Astrocyte (in vitro differentiated cells and primary cell): ENCODE measurements at regions not wholly inside any gene's neighbourhood (a gene's known extent, or its start where the extent isn't known, plus 50 kb on each side); places are given as distances from the start of the nearest gene placed in this dataset.

Experiments used
- DNase-seq: peaks from one replicate; pipeline ENCODE4 v3.0.0-alpha.2; 2010; ENCODE audit warnings: low read depth
- FAIRE-seq: peaks from 2 replicates; lab custom pipeline; 2011; peaks lifted over from hg19 to GRCh38; lab: Jason Lieb, UNC
- H2AFZ ChIP-seq: 2 replicates; pipeline ENCODE4 v1.6.0; 2012; ENCODE audit warnings: low read depth, low read length, inconsistent platforms
- H3K27ac ChIP-seq: 2 replicates; pipeline ENCODE4 v1.5.1; 2011; ENCODE audit warnings: low read depth, low read length, inconsistent platforms
- H3K27me3 ChIP-seq: 2 replicates; pipeline ENCODE4 v1.6.0; 2011; ENCODE audit warnings: low read length, inconsistent platforms; ENCODE audit not compliant: insufficient read depth
- H3K36me3 ChIP-seq: 2 replicates; pipeline ENCODE4 v1.5.1; 2011; ENCODE audit warnings: low read length, inconsistent platforms; ENCODE audit not compliant: insufficient read depth
- H3K4me1 ChIP-seq: 2 replicates; pipeline ENCODE4 v1.5.1; 2011; ENCODE audit warnings: low read length, inconsistent platforms; ENCODE audit not compliant: insufficient read depth
- H3K4me2 ChIP-seq: 2 replicates; pipeline ENCODE4 v1.6.0; 2012; ENCODE audit warnings: low read length, inconsistent platforms
- H3K4me3 ChIP-seq: 2 replicates; pipeline ENCODE4 v1.5.1; 2011; ENCODE audit warnings: low read depth, mild to moderate bottlenecking, low read length, inconsistent platforms; ENCODE audit not compliant: insufficient read depth
- H3K79me2 ChIP-seq: 2 replicates; pipeline ENCODE4 v1.6.0; 2012; ENCODE audit warnings: mild to moderate bottlenecking, low read length, inconsistent platforms; ENCODE audit not compliant: insufficient read depth
- H3K9ac ChIP-seq: 2 replicates; pipeline ENCODE4 v1.6.0; 2012; ENCODE audit warnings: mild to moderate bottlenecking, low read length, inconsistent platforms
- H3K9me3 ChIP-seq: 2 replicates; pipeline ENCODE4 v1.5.1; 2012; ENCODE audit warnings: low read depth, mild to moderate bottlenecking, low read length, inconsistent platforms; ENCODE audit not compliant: insufficient read depth
- H4K20me1 ChIP-seq: 2 replicates; pipeline ENCODE4 v1.6.0; 2012; ENCODE audit warnings: low read length, inconsistent platforms; ENCODE audit not compliant: insufficient read depth
- H3K27ac Mint-ChIP-seq: one replicate; pipeline ENCODE4 v1.8.0; 2021; ENCODE audit warnings: mild to moderate bottlenecking, mixed read lengths; ENCODE audit not compliant: unreplicated experiment
- H3K27me3 Mint-ChIP-seq: one replicate; pipeline ENCODE4 v1.8.0; 2021; ENCODE audit warnings: low read depth, mixed read lengths; ENCODE audit not compliant: unreplicated experiment
- H3K36me3 Mint-ChIP-seq: one replicate; pipeline ENCODE4 v1.8.0; 2021; ENCODE audit warnings: low read depth, mixed read lengths; ENCODE audit not compliant: unreplicated experiment
- H3K4me1 Mint-ChIP-seq: one replicate; pipeline ENCODE4 v1.8.0; 2021; ENCODE audit warnings: low read depth, mixed read lengths; ENCODE audit not compliant: unreplicated experiment
- H3K4me3 Mint-ChIP-seq: one replicate; pipeline ENCODE4 v1.8.0; 2021; ENCODE audit warnings: mild to moderate bottlenecking, moderate library complexity, mixed read lengths; ENCODE audit not compliant: unreplicated experiment
- H3K9me3 Mint-ChIP-seq: one replicate; pipeline ENCODE4 v1.8.0; 2021; ENCODE audit warnings: mild to moderate bottlenecking, mixed read lengths; ENCODE audit not compliant: unreplicated experiment
- EZH2 ChIP-seq: IDR thresholded peaks from 2 replicates; pipeline ENCODE4 v1.6.1; 2012; ENCODE audit warnings: mild to moderate bottlenecking, low read length, inconsistent platforms; ENCODE audit not compliant: insufficient read depth
- TF ChIP-seq, protein P1 (sequence below): IDR thresholded peaks from 2 replicates; pipeline ENCODE4 v1.5.1; 2011; ENCODE audit warnings: low read depth, mild to moderate bottlenecking, inconsistent platforms, low read length, moderate library complexity; ENCODE audit not compliant: insufficient read depth

GRCh38 chr14:65267856-65268255, 144.7 kb upstream of the FUT8 start:
- H3K9ac ChIP-seq, result no peak overlapping the region
- TF ChIP-seq EZH2, result no peak
- TF ChIP-seq, protein P1, sequence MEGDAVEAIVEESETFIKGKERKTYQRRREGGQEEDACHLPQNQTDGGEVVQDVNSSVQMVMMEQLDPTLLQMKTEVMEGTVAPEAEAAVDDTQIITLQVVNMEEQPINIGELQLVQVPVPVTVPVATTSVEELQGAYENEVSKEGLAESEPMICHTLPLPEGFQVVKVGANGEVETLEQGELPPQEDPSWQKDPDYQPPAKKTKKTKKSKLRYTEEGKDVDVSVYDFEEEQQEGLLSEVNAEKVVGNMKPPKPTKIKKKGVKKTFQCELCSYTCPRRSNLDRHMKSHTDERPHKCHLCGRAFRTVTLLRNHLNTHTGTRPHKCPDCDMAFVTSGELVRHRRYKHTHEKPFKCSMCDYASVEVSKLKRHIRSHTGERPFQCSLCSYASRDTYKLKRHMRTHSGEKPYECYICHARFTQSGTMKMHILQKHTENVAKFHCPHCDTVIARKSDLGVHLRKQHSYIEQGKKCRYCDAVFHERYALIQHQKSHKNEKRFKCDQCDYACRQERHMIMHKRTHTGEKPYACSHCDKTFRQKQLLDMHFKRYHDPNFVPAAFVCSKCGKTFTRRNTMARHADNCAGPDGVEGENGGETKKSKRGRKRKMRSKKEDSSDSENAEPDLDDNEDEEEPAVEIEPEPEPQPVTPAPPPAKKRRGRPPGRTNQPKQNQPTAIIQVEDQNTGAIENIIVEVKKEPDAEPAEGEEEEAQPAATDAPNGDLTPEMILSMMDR, result no peak
- H3K4me3 ChIP-seq, result no peak overlapping the region
- Mint-ChIP-seq H3K27me3 (no peaks in the 10 kb centered on the region), H3K9me3 (no peaks in the 10 kb centered on the region), H3K4me3 (no peak overlapping the region), H3K36me3 (no peaks in the 10 kb centered on the region), H3K27ac (no peak overlapping the region), H3K4me1 (no peaks in the 10 kb centered on the region)
- no peak overlapping the region for H3K4me2 ChIP-seq
- H3K27ac ChIP-seq, result no peak overlapping the region
- H3K36me3 ChIP-seq, result no peaks in the 10 kb centered on the region
- no peaks in the 10 kb centered on the region for H4K20me1 ChIP-seq
- peaks cover 4% of the 10 kb centered on the region for H3K4me1 ChIP-seq
- no peaks in the 10 kb centered on the region for H3K79me2 ChIP-seq
- H2AFZ ChIP-seq, result no peak overlapping the region
- no peaks in the 10 kb centered on the region for H3K27me3 ChIP-seq
- DNase-seq (peak; percentile 50), FAIRE-seq (no peak)
- H3K9me3 ChIP-seq, result no peaks in the 10 kb centered on the region

DNA sequence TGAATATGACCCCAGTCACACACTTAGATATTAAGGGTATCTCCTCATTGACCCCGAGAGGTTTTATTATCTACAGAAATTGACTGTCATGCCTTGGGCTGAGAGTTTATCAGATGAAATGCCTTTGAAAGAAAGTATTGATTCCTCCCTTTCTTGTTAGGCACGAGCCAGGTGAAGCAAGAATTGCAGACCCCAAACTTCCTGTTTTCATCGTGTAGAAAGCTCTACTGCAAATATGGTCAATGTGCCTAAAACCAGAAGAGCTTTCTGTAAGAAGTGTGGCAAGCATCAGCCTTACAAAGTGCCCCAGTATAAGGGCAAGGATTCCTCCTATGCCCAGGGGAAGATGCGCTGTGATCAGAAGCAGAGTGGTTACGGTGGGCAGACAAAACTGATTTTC, 143.9 kb upstream of the FUT8 start:
- TF ChIP-seq, protein P1, result no peak
- no peak for TF ChIP-seq EZH2
- H3K4me1 Mint-ChIP-seq, result no peaks in the 10 kb centered on the region
- no peak overlapping the region for H3K27ac Mint-ChIP-seq
- H3K4me3 Mint-ChIP-seq, result no peak overlapping the region
- FAIRE-seq (no peak), DNase-seq (no peak)
- Histone ChIP-seq H3K36me3 (no peaks in the 10 kb centered on the region), H3K27ac (no peak overlapping the region), H3K27me3 (no peaks in the 10 kb centered on the region), H4K20me1 (no peaks in the 10 kb centered on the region), H3K4me1 (no peaks in the 10 kb centered on the region), H3K4me3 (no peak overlapping the region), H2AFZ (no peak overlapping the region), H3K79me2 (no peaks in the 10 kb centered on the region), H3K9ac (no peak overlapping the region), H3K9me3 (no peaks in the 10 kb centered on the region), H3K4me2 (no peak overlapping the region)
- H3K36me3 Mint-ChIP-seq, result no peaks in the 10 kb centered on the region
- no peaks in the 10 kb centered on the region for H3K9me3 Mint-ChIP-seq
- H3K27me3 Mint-ChIP-seq, result no peaks in the 10 kb centered on the region

- TF ChIP-seq, protein P1, result no peak
- no peak for TF ChIP-seq EZH2
- no peaks in the 10 kb centered on the region for H3K36me3 ChIP-seq
- no peaks in the 10 kb centered on the region for H3K4me1 ChIP-seq
- no peaks in the 10 kb centered on the region for H3K79me2 ChIP-seq
- H3K9ac ChIP-seq, result no peak overlapping the region
- no peaks in the 10 kb centered on the region for H3K27me3 Mint-ChIP-seq
- H3K27me3 ChIP-seq, result no peaks in the 10 kb centered on the region
- H3K4me2 ChIP-seq, result no peak overlapping the region
- H4K20me1 ChIP-seq, result no peaks in the 10 kb centered on the region
- DNase-seq, result no peak
- no peaks in the 10 kb centered on the region for H3K9me3 Mint-ChIP-seq
- H3K9me3 ChIP-seq, result no peaks in the 10 kb centered on the region
- no peak overlapping the region for H2AFZ ChIP-seq
- H3K4me1 Mint-ChIP-seq, result no peaks in the 10 kb centered on the region
- no peak overlapping the region for H3K4me3 Mint-ChIP-seq
- no peak overlapping the region for H3K4me3 ChIP-seq
- no peak overlapping the region for H3K27ac ChIP-seq
- H3K36me3 Mint-ChIP-seq, result no peaks in the 10 kb centered on the region
- no peak overlapping the region for H3K27ac Mint-ChIP-seq
- no peak for FAIRE-seq
Observed at GRCh38 chr14:65269732-65270131, 142.8 kb upstream of the FUT8 start.
